Left lung (tissue), 4 donors: ENCODE measurements at regions not wholly inside any gene's neighbourhood (a gene's known extent, or its start where the extent isn't known, plus 50 kb on each side); places are given as distances from the start of the nearest gene placed in this dataset.

Experiments used
- ATAC-seq: fragments of 200-7000 bp; cut with Tn5 transposase; one replicate; pipeline ENCODE4 v1.9.1; 2020; ENCODE audit warnings: moderate library complexity
- DNase-seq, 4 donors: peaks; one replicate each; pipeline ENCODE4 v3.0.0-alpha.2; 2013 to 2020
- H3K27ac ChIP-seq, 2 donors: fragments of 200-600 bp; sonication (generic) in 1 of 2; one replicate each; pipeline versions ENCODE4 v1.5.0 to v1.8.0; 2020 to 2021
- H3K27me3 ChIP-seq, 2 donors: fragments of 200-600 bp; sonication (generic) in 1 of 2; one replicate each; pipeline versions ENCODE4 v1.5.0 to v1.8.0; 2020 to 2021
- H3K36me3 ChIP-seq, 2 donors: fragments of 200-600 bp; sonication (generic) in 1 of 2; one replicate each; pipeline versions ENCODE4 v1.5.0 to v1.8.0; 2020 to 2021
- H3K4me1 ChIP-seq, 2 donors: fragments of 200-600 bp; one replicate each; pipeline ENCODE4 v1.8.0; 2021
- H3K4me3 ChIP-seq, 2 donors: fragments of 200-600 bp; sonication (generic) in 1 of 2; one replicate each; pipeline versions ENCODE4 v1.5.0 to v1.8.0; 2020 to 2021; ENCODE audit warnings: mild to moderate bottlenecking in 1 of 2
- H3K9me3 ChIP-seq, 2 donors: fragments of 200-600 bp; sonication (generic) in 1 of 2; one replicate each; pipeline versions ENCODE4 v1.5.0 to v1.8.0; 2020 to 2021
- intact Hi-C, 2 donors: fragments of 100-400 bp; cut with DNase I; formaldehyde crosslinking; loops; one replicate each; pipeline versions ENCODE4 v1.11.2 to v1.14.2; 2022
- TF ChIP-seq, protein P1 (sequence below), 2 donors: fragments of 200-600 bp; sonication (generic) in 1 of 2; IDR thresholded peaks; one replicate each; pipeline versions ENCODE4 v1.5.0 to v1.8.0; 2021; ENCODE audit warnings: antibody characterized with exemption in 2 of 2
- donor health status: DM: no; HTN: yes; CAD: no.
- donor health status: DM: no; HTN: no; CAD: no.

DNA sequence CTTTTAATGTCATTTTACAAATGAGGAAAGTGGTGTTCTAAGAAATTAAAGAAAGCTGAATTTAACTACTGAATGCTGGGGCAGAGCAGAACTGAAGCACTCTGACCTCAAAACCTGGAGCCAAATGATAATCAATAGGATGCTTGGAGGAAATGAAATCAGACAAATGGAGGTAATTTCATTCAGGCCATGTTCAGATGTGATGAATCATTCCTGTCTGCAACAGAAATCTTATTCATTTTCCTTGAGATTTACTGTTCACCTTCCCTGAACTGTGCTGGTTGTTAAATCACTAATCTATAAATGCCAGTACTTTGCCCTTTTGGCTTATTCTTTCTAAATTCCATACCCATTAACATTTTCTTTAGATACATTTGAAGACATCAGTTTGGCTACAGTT is 85.6 kb upstream of the SNX7 start:
- no peak overlapping the region for H3K27ac ChIP-seq
- H3K4me1 ChIP-seq, result no peaks in the 10 kb centered on the region
- DNase-seq (no peak), ATAC-seq (no peak)
- H3K4me3 ChIP-seq, result no peak overlapping the region
- no peaks in the 10 kb centered on the region for H3K36me3 ChIP-seq
- H3K27me3 ChIP-seq, result no peaks in the 10 kb centered on the region
- intact Hi-C loops, result no loop called here
- H3K9me3 ChIP-seq, result peaks cover 0 to 3% of the 10 kb centered on the region in 2 donors
- TF ChIP-seq, protein P1, sequence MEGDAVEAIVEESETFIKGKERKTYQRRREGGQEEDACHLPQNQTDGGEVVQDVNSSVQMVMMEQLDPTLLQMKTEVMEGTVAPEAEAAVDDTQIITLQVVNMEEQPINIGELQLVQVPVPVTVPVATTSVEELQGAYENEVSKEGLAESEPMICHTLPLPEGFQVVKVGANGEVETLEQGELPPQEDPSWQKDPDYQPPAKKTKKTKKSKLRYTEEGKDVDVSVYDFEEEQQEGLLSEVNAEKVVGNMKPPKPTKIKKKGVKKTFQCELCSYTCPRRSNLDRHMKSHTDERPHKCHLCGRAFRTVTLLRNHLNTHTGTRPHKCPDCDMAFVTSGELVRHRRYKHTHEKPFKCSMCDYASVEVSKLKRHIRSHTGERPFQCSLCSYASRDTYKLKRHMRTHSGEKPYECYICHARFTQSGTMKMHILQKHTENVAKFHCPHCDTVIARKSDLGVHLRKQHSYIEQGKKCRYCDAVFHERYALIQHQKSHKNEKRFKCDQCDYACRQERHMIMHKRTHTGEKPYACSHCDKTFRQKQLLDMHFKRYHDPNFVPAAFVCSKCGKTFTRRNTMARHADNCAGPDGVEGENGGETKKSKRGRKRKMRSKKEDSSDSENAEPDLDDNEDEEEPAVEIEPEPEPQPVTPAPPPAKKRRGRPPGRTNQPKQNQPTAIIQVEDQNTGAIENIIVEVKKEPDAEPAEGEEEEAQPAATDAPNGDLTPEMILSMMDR (IDR thresholded peaks at IDR 0.05), result no peak

DNA sequence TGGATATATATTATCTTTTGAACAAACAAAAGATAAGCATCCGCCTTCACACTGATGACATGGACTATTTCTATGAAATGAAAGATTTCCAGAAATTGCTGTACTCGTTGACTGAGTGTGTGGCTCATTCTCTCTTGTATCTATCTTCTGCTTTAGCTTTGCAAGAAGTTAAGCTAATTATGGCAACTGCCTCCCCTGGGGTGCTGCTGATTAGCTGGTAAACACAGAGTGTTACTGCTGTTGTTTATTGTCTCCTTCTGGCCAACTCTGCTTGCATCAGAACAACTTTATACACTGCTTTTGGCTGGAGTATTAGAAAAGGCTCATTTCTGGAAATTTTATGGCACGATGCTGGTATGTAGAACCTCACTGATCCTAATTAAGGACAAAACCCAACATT is 95.6 kb upstream of the SNX7 start:
- ATAC-seq, result no peak
- Histone ChIP-seq H3K4me1 (no peaks in the 10 kb centered on the region), H3K27ac (no peak overlapping the region), H3K9me3 (peaks cover 0 to 16% of the 10 kb centered on the region in 2 donors), H3K36me3 (no peaks in the 10 kb centered on the region), H3K27me3 (no peaks in the 10 kb centered on the region), H3K4me3 (no peak overlapping the region)
- intact Hi-C loops, result no loop called here
- TF ChIP-seq, protein P1 (IDR thresholded peaks at IDR 0.05), result no peak
- peak in 1 of 4 donors; percentile 16 for DNase-seq

DNA sequence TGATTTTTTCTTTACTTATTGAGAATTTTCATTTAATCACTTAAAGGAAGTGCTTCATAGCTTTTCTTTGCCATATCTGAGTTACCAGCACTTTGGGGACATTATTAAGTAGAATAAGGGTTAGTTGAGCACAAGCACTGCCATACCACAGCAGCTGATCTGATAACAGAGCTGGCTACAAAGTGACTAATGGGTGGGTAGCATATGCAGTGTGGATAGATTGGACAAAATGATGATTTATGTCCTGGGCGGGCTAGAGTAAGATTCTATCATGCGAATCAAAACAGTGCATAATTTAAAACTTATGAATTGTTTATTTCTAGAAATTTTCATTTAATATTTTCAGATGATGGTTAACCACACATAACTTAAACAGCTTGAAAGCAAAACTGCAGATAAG is 102.2 kb upstream of the SNX7 start:
- Histone ChIP-seq H3K36me3 (no peaks in the 10 kb centered on the region), H3K9me3 (peaks cover 0 to 16% of the 10 kb centered on the region in 2 donors), H3K4me3 (no peak overlapping the region), H3K4me1 (no peaks in the 10 kb centered on the region), H3K27me3 (no peaks in the 10 kb centered on the region), H3K27ac (no peak overlapping the region)
- TF ChIP-seq, protein P1 (IDR thresholded peaks at IDR 0.05), result no peak
- DNase-seq (no peak), ATAC-seq (no peak)
- intact Hi-C loops, result no loop called here

- H3K4me1 ChIP-seq, result no peaks in the 10 kb centered on the region
- intact Hi-C loops, result no loop called here
- ATAC-seq (no peak), DNase-seq (no peak)
- H3K27ac ChIP-seq, result no peak overlapping the region
- H3K27me3 ChIP-seq, result no peaks in the 10 kb centered on the region
- H3K4me3 ChIP-seq, result no peak overlapping the region
- TF ChIP-seq, protein P1 (IDR thresholded peaks at IDR 0.05), result no peak
- peaks cover 0 to 4% of the 10 kb centered on the region in 2 donors for H3K9me3 ChIP-seq
- H3K36me3 ChIP-seq, result no peaks in the 10 kb centered on the region
Observed at GRCh38 chr1:98557895-98558294, 103.6 kb upstream of the SNX7 start.

DNA sequence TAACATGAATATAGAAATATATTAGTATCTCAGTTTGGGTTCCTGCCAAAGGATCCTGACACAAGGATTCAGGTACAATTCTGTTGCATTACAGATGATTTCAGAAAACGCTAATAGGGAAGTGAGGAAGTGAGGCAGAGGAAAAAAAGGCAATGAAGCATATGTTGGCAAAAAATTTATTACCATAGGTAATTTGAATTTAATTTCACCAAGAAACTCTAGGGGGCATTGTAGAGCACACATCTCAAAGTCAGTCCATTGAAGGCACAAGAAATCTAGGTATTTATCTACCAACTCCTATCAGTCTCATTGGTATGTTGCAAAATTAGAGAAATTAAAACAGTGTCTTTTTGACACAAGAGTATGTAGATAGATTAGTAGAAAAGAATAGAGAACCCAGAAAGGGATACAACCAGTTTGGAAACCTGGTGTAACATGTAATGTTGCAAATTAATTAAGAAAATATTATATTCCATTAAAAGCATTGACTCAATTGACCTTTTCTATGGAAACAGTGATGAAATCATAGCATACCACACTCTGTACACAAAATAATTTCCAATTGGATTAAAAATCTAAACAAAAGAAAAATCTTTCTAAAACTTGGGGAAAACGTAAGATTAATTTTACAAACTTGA is 104.9 kb upstream of the SNX7 start:
- TF ChIP-seq, protein P1 (IDR thresholded peaks at IDR 0.05), result peak in 1 of 2 donors; percentile 38
- Histone ChIP-seq H3K4me1 (no peaks in the 10 kb centered on the region), H3K27me3 (no peaks in the 10 kb centered on the region), H3K4me3 (no peak overlapping the region), H3K9me3 (no peaks in the 10 kb centered on the region), H3K27ac (no peak overlapping the region), H3K36me3 (no peaks in the 10 kb centered on the region)
- ATAC-seq (no peak), DNase-seq (no peak)
- intact Hi-C loops, result no loop called here
